ENCODE measurements at regions not wholly inside any gene's neighbourhood (a gene's known extent, or its start where the extent isn't known, plus 50 kb on each side); places are given as distances from the start of the nearest gene placed in this dataset.

GRCh38 chr3:84755860-84756259, 202.9 kb upstream of the CADM2 start:
- TF ChIP-seq, protein P1, sequence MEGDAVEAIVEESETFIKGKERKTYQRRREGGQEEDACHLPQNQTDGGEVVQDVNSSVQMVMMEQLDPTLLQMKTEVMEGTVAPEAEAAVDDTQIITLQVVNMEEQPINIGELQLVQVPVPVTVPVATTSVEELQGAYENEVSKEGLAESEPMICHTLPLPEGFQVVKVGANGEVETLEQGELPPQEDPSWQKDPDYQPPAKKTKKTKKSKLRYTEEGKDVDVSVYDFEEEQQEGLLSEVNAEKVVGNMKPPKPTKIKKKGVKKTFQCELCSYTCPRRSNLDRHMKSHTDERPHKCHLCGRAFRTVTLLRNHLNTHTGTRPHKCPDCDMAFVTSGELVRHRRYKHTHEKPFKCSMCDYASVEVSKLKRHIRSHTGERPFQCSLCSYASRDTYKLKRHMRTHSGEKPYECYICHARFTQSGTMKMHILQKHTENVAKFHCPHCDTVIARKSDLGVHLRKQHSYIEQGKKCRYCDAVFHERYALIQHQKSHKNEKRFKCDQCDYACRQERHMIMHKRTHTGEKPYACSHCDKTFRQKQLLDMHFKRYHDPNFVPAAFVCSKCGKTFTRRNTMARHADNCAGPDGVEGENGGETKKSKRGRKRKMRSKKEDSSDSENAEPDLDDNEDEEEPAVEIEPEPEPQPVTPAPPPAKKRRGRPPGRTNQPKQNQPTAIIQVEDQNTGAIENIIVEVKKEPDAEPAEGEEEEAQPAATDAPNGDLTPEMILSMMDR (IDR thresholded peaks at IDR 0.05; ENCODE audit: low read depth, low read length, missing input control) = no peak
- no peak for TF ChIP-seq ZBTB33 (IDR thresholded peaks at IDR 0.05)
- TF ChIP-seq RAD21 (IDR thresholded peaks at IDR 0.05) = no peak
- TF ChIP-seq RXRA (IDR thresholded peaks at IDR 0.05) = no peak
- TF ChIP-seq YY1 (IDR thresholded peaks at IDR 0.05) = no peak
- TF ChIP-seq SP1 (IDR thresholded peaks at IDR 0.05) = no peak
- no peak for TF ChIP-seq EGR1 (IDR thresholded peaks at IDR 0.05; ENCODE audit: low read depth in 2 of 2)
- TF ChIP-seq MAX (IDR thresholded peaks at IDR 0.05) = no peak
- TF ChIP-seq, protein P2, sequence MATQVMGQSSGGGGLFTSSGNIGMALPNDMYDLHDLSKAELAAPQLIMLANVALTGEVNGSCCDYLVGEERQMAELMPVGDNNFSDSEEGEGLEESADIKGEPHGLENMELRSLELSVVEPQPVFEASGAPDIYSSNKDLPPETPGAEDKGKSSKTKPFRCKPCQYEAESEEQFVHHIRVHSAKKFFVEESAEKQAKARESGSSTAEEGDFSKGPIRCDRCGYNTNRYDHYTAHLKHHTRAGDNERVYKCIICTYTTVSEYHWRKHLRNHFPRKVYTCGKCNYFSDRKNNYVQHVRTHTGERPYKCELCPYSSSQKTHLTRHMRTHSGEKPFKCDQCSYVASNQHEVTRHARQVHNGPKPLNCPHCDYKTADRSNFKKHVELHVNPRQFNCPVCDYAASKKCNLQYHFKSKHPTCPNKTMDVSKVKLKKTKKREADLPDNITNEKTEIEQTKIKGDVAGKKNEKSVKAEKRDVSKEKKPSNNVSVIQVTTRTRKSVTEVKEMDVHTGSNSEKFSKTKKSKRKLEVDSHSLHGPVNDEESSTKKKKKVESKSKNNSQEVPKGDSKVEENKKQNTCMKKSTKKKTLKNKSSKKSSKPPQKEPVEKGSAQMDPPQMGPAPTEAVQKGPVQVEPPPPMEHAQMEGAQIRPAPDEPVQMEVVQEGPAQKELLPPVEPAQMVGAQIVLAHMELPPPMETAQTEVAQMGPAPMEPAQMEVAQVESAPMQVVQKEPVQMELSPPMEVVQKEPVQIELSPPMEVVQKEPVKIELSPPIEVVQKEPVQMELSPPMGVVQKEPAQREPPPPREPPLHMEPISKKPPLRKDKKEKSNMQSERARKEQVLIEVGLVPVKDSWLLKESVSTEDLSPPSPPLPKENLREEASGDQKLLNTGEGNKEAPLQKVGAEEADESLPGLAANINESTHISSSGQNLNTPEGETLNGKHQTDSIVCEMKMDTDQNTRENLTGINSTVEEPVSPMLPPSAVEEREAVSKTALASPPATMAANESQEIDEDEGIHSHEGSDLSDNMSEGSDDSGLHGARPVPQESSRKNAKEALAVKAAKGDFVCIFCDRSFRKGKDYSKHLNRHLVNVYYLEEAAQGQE (IDR thresholded peaks at IDR 0.05) = no peak
- TF ChIP-seq TAF1 (conservative IDR thresholded peaks at IDR 0.05) = no peak
- no peak for TF ChIP-seq GABPA (IDR thresholded peaks at IDR 0.05 in 1 of 2, conservative IDR thresholded peaks at IDR 0.05 in 1 of 2)
- no peak for TF ChIP-seq ATF3 (IDR thresholded peaks at IDR 0.05)
- TF ChIP-seq HNF4G (IDR thresholded peaks at IDR 0.05) = no peak

Data from liver (tissue), 3 donors.